ENCODE measurements at regions not wholly inside any gene's neighbourhood (a gene's known extent, or its start where the extent isn't known, plus 50 kb on each side); places are given as distances from the start of the nearest gene placed in this dataset.

DNA sequence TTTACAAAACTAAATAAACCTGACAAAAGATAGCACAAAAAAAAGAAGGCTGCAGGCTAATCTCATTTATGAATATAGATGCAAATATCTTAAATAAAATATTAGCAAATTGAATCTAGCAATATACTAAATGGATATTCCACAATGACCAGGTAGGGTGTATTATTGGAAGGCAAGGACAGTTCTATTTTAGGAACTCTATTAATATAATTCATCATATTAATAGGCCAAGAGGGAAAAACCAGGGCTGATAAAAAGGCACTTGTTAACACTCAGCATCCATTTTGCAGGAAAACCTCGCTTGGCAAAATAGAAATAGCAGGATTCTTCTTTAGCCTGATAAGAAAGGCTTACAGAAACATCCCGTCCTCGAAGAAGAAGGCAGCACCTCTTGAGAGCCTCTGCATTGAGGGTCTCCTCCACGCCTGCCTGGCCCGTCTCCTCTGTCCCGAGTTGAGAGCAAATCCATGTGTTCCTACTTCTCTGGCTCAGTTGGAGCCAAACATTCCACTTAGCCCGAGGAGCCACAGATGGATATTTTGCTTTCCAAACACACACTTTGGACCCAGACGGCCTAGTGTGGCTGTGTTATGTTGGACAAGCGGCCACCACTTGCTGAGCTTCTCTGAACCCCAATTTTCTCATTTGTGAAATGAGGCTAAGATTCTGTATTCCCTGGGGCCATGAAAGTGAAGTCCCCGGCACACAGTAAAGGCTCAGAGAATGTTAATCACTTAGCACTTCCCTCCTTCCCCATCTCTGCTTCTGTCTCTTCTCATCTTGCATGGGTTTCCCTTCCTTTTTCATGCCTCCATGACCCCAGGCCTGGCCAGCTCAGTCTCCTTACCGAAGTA lies 181.8 kb upstream of the MVB12B start:
- DNase-seq: no peak
- H3K36me3 Mint-ChIP-seq (ENCODE audit: low read depth): no peaks in the 10 kb centered on the region
- peaks cover 18% of the 10 kb centered on the region for H3K27me3 Mint-ChIP-seq (ENCODE audit: low read depth, poor library complexity)
- no peak for TF ChIP-seq CTCF (IDR thresholded peaks at IDR 0.05)
- H3K9me3 Mint-ChIP-seq: peaks cover 17% of the 10 kb centered on the region
- no peak overlapping the region for H3K27ac Mint-ChIP-seq
- peaks cover 14% of the 10 kb centered on the region for H3K4me1 Mint-ChIP-seq
- H3K4me3 Mint-ChIP-seq: no peak overlapping the region

- H3K4me3 Mint-ChIP-seq: no peak overlapping the region
- H3K27ac Mint-ChIP-seq: no peak overlapping the region
- peaks cover 15% of the 10 kb centered on the region for H3K9me3 Mint-ChIP-seq
- TF ChIP-seq CTCF (IDR thresholded peaks at IDR 0.05): no peak
- H3K36me3 Mint-ChIP-seq (ENCODE audit: low read depth): no peaks in the 10 kb centered on the region
- DNase-seq: no peak
- peaks cover 18% of the 10 kb centered on the region for H3K27me3 Mint-ChIP-seq (ENCODE audit: low read depth, poor library complexity)
- peaks cover 21% of the 10 kb centered on the region for H3K4me1 Mint-ChIP-seq
These were observed 180.8 kb upstream of the MVB12B start for GRCh38 chr9:126145887-126146253.

- Mint-ChIP-seq H3K27me3 (ENCODE audit: low read depth, poor library complexity) (peaks cover 18% of the 10 kb centered on the region), H3K4me1 (peaks cover 28% of the 10 kb centered on the region), H3K27ac (no peak overlapping the region), H3K9me3 (peaks cover 11% of the 10 kb centered on the region), H3K4me3 (no peak overlapping the region), H3K36me3 (ENCODE audit: low read depth) (no peaks in the 10 kb centered on the region)
- DNase-seq: peak; percentile 42
- peak; percentile 41 for TF ChIP-seq CTCF (IDR thresholded peaks at IDR 0.05)
These were observed 180.1 kb upstream of the MVB12B start for GRCh38 chr9:126146254-126147145.

DNA sequence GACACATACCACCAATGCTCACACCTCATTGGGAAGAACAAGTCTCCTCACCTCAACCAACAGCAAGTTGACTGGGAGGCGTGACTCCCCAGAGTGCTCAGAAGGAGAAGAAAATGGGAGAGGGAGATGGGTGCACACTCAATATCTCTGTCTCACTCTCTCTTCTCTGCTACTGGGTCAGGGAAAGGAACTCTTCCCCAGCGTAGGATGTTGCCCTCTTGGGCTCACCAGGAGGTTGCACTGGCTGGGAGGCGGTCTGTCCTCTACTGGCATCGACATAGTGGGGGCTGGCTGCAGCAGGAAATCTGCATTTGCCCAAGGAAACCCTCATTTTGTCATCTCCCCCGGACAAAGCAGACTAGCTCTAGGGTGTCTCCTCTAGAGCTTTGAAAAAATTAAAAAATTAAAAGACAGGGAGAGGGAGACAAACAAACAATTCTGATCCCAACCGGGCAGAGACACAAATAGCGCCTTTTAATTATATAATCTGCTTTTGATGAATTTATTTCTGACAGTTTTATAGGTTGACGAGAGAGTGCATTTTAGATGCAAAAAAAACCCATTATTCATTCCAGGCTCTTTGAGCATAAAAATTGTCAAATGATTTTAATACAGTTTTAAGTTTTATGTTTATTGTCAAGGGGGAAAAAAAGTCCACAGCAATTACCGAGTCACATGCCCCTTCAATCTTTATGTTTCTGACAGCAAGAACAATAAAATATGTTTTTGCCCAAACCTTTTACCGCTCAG lies 179.3 kb upstream of the MVB12B start:
- H3K36me3 Mint-ChIP-seq (ENCODE audit: low read depth): no peaks in the 10 kb centered on the region
- no peak for DNase-seq
- H3K4me1 Mint-ChIP-seq: peaks cover 36% of the 10 kb centered on the region
- H3K9me3 Mint-ChIP-seq: peaks cover 5% of the 10 kb centered on the region
- peaks cover 26% of the 10 kb centered on the region for H3K27me3 Mint-ChIP-seq (ENCODE audit: low read depth, poor library complexity)
- no peak overlapping the region for H3K27ac Mint-ChIP-seq
- H3K4me3 Mint-ChIP-seq: no peak overlapping the region
- no peak for TF ChIP-seq CTCF (IDR thresholded peaks at IDR 0.05)

DNA sequence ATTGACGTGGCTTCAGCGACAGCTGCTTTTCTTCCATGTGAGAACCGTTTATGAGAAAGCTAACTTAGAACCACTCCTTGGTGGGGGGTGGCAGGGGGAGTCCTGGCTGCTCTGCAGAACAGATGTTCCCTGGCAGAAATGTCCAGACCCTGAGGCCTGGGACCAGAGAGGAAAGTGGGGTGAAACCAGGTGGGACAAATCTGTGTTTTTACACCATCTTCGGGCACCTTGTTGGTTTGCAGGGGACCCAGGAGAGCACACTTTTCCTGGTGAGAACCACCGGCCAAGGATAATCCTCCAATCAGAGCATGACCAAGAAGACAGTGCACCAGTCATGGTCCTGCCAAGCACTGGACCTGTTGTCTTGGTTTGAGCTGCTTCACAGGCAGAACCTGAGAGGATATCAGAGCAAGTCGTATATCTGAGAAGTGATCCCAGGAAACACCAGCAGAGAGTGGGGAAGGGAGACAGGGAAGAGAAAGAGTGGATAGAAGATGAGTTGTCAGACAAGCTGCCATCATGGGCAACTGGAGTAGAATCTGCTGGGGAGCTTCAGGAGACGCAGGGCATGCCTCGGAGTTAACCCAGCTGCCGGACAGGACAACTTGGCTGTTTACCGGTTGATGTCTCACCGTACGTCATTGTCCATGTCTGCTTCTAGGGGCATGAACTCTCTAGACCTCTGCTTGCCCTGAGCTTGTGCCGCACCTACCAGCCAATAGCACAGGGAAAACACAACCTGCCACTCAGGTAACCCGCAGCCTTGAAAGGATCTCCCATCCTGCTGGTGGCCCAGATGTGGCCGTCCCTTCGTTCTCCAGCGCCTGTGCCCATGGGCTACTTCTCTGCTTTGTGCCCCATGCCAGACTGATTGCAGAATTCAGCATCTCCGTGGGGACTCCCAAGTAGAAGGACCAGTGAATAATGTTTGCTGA lies 178.4 kb upstream of the MVB12B start:
- peaks cover 31% of the 10 kb centered on the region for H3K27me3 Mint-ChIP-seq (ENCODE audit: low read depth, poor library complexity)
- TF ChIP-seq CTCF (IDR thresholded peaks at IDR 0.05): no peak

More for the DNA sequence above, 178.4 kb upstream of the MVB12B start:
- DNase-seq: no peak
- Mint-ChIP-seq H3K9me3 (no peaks in the 10 kb centered on the region), H3K4me1 (peaks cover 36% of the 10 kb centered on the region), H3K36me3 (ENCODE audit: low read depth) (no peaks in the 10 kb centered on the region), H3K4me3 (no peak overlapping the region), H3K27ac (no peak overlapping the region)

Measured in nephron progenitor cell (in vitro differentiated cells).